Epithelial cell of proximal tubule (primary cell): ENCODE measurements at regions not wholly inside any gene's neighbourhood (a gene's known extent, or its start where the extent isn't known, plus 50 kb on each side); places are given as distances from the start of the nearest gene placed in this dataset.
"Not testable (repeated sequence)": the region's sequence is repeated elsewhere in the genome, so short reads cannot be mapped to it uniquely, and the experiment has no call there.

Source experiments
- DNase-seq: peaks from one replicate; pipeline ENCODE4 v3.0.0-alpha.2; 2011; ENCODE audit warnings: low read depth
- H3K4me3 ChIP-seq: 2 replicates; pipeline ENCODE4 v1.5.1; 2011; ENCODE audit warnings: low read depth, mild to moderate bottlenecking, low read length
- TF ChIP-seq, protein P1 (sequence below): conservative IDR thresholded peaks from 2 replicates; pipeline ENCODE4 v1.5.1; 2012; ENCODE audit warnings: low read depth, mild to moderate bottlenecking, low read length

DNA sequence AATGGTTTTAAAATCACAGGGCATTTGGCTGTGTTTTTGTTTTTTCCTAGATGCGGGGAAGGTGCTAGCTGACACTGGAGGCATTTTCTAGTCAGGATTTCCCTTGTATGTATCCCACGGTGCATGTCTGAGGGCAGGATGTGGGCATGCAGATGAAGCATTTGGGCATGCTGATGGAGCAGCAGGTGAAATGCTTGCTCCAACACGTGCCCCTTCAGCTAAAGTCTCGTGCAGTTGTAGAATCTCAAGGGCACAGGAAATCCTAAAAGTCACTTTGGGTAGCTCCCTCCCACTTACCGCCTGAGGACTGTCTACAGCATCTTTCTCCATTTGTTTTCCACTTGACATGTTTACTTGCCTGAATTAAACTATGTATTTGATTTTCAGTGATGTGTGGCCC is 429.4 kb upstream of the B3GAT1 start:
- no peak for DNase-seq
- H3K4me3 ChIP-seq: no peak overlapping the region
- TF ChIP-seq, protein P1, sequence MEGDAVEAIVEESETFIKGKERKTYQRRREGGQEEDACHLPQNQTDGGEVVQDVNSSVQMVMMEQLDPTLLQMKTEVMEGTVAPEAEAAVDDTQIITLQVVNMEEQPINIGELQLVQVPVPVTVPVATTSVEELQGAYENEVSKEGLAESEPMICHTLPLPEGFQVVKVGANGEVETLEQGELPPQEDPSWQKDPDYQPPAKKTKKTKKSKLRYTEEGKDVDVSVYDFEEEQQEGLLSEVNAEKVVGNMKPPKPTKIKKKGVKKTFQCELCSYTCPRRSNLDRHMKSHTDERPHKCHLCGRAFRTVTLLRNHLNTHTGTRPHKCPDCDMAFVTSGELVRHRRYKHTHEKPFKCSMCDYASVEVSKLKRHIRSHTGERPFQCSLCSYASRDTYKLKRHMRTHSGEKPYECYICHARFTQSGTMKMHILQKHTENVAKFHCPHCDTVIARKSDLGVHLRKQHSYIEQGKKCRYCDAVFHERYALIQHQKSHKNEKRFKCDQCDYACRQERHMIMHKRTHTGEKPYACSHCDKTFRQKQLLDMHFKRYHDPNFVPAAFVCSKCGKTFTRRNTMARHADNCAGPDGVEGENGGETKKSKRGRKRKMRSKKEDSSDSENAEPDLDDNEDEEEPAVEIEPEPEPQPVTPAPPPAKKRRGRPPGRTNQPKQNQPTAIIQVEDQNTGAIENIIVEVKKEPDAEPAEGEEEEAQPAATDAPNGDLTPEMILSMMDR: no peak

DNA sequence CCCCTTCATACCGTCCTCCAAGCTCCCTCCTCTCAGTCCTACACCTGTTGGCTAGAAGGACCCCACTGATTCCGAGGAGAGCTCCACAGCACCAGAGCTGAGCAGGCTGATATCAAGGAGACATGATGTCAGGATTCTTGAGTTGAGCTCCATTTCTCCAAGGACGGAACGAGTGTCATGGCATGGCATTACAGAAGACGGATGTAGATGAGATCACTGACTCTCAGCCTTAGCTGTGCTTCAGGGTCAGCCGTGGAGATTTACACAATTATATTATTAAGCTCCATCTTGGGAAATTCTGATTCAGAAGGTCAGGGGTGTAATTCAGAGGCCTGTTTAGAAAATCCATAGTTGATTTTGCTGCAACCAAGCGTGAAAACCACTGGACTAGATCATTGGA is 428.9 kb upstream of the B3GAT1 start:
- TF ChIP-seq, protein P1: no peak
- DNase-seq: no peak
- no peak overlapping the region for H3K4me3 ChIP-seq

DNA sequence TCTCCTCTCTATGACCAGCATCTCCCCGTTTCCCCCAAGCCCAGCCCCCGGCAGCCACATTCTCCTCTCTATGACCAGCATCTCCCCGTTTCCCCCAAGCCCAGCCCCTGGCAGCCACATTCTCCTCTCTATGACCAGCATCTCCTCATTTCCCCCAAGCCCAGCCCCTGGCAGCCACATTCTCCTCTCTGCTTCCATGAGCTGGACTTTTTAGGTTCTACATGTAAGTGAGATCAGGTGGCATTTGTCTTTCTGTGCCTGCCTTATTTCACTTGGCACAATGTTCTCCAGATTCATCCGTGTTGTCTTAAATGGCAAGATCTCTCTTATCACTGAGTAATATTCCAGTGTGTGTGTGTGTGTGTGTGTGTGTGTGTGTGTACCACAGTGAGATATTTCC is 428.1 kb upstream of the B3GAT1 start:
- DNase-seq, H3K4me3 ChIP-seq: not testable (repeated sequence)

DNA sequence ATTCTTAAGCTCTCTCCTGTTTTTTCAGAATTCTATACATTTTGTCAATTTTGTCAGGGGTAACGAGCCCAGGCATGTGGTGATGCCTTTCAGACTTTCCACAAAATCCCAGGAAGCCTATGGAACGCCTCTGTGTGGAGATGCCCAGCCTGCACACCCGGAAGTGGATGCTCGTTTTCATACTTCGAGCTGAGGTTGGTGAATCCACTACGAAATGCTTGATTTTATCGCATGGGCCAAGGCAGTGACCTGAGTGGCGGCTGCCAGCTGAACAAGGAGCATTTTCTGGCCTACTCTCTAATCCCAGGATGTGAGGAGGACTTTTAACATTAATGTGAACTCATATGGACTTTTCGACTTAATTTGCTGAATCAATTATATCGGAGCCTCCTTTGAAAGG is 426.7 kb upstream of the B3GAT1 start:
- H3K4me3 ChIP-seq: no peak overlapping the region
- no peak for DNase-seq
- TF ChIP-seq, protein P1: no peak

DNA sequence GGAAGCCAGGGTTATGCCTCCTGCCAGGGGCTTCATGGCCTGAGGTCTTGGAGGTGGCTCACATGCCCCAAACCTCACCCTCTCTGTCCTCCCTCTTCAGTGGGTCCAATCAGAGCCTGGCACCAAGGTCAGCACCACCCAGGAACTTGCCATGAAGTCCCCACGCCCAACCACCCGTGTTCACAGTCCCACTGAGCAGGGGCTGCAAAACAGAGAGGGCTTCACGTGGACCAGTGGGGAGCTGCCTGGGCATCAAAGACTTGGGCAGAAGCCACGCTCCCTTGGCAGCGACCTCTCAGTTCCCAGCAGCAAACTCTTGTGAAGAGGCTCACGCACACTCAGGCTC is 425.8 kb upstream of the B3GAT1 start:
- no peak overlapping the region for H3K4me3 ChIP-seq
- TF ChIP-seq, protein P1: no peak
- no peak for DNase-seq

DNA sequence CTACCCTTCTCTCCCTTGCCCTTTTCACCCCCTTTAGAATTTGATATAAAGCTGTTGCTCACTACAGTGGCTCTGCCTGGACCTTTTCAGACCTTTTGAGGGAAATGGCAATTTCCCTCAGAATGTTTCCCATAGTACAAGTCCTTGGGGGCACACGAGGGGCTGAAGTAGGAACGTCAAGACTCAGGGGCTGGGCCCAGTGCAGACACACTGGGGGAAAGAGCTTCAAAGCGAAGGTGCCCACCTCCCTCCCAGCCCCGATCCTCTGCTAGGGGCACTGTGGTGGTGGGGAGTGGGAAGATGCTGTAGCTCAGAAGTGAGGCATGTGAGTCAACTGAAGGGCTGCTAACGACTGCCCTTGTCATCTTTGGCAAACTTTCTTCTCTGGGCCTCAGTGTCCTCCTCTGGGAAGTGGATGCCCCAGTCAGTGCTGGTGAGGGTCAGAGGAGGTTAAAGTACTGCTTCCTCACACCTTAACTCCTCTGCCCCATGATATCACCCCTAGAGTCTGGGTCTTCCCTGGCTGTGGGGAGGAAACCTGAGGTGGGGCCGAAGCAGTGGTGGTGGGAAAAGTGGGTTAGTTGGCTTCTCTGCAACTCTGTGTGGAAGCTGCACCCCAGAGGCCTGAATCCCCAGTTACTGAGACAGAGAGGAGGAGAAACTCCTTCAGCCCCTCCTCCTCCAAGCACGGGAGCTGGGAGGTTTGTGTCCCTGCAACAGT is 425.3 kb upstream of the B3GAT1 start:
- TF ChIP-seq, protein P1: no peak
- no peak overlapping the region for H3K4me3 ChIP-seq
- DNase-seq: no peak

DNA sequence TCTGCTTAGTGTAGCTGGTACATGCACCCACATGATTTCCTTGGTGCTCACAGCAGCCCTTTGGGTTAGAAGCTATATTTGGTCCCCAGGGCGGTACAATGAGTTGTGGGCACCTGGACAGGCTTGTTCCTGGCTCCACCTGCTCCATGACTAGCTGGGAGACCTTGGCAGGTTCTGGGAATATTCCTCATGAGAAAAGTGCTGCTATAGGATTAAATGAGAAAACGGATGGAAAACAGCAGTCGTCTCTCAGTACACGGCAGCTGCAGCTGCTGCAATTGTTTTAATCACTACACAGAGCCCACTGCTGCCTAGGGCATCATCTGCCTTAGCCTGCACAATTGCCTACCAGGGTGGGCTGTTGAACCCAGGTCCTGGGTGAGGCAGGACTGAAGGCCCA is 424.5 kb upstream of the B3GAT1 start:
- no peak overlapping the region for H3K4me3 ChIP-seq
- DNase-seq: no peak
- TF ChIP-seq, protein P1: no peak

DNA sequence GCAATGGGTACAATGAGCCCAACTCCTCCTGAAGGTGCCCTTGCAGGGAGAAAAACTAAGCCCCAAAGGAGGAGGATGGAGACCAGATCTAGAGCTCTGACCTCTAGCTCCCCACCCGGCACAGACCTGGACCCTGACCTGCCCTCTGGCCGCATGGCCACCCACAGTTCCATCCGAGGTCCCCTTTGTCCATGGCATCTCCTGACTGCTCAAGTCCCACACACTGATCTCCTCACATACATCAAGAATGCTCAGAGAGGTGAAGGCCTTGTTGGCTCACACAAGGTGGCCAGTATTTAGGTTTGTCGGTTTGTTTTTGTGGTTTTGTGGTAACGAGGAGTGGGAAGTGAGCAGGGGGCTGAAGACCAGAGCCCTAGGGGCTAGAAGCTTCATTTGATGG is 423.5 kb upstream of the B3GAT1 start:
- TF ChIP-seq, protein P1: no peak
- no peak for DNase-seq
- H3K4me3 ChIP-seq: no peak overlapping the region
